ENCODE measurements at regions not wholly inside any gene's neighbourhood (a gene's known extent, or its start where the extent isn't known, plus 50 kb on each side); places are given as distances from the start of the nearest gene placed in this dataset.
A peak's percentile ranks its signal among the peaks of the same experiment; 100 is the strongest.

- DNase-seq (ENCODE audit: low read depth, low spot score), result peak; percentile 42
- H3K9me3 Mint-ChIP-seq, result peaks cover 2% of the 10 kb centered on the region
- H3K36me3 Mint-ChIP-seq (ENCODE audit: low read depth), result no peaks in the 10 kb centered on the region
- no peaks in the 10 kb centered on the region for H3K27me3 Mint-ChIP-seq (ENCODE audit: low read depth)
- peak overlapping the region; percentile 68 for H3K4me3 Mint-ChIP-seq
- peak overlapping the region; percentile 91 for H3K27ac Mint-ChIP-seq (ENCODE audit: unreplicated experiment)
- TF ChIP-seq CTCF (conservative IDR thresholded peaks at IDR 0.05), result peak; percentile 51
- H3K4me1 Mint-ChIP-seq, result peaks cover 55% of the 10 kb centered on the region
These were observed 460.3 kb downstream of the SPRY1 start for GRCh38 chr4:123856689-123857545.

- H3K4me1 Mint-ChIP-seq, result peaks cover 65% of the 10 kb centered on the region
- no peak for TF ChIP-seq CTCF (conservative IDR thresholded peaks at IDR 0.05)
- no peaks in the 10 kb centered on the region for H3K9me3 Mint-ChIP-seq
- H3K4me3 Mint-ChIP-seq, result no peak overlapping the region
- peak overlapping the region; percentile 69 for H3K27ac Mint-ChIP-seq (ENCODE audit: unreplicated experiment)
- H3K27me3 Mint-ChIP-seq (ENCODE audit: low read depth), result no peaks in the 10 kb centered on the region
- DNase-seq (ENCODE audit: low read depth, low spot score), result no peak
- H3K36me3 Mint-ChIP-seq (ENCODE audit: low read depth), result no peaks in the 10 kb centered on the region
These were observed 461.9 kb downstream of the SPRY1 start for GRCh38 chr4:123858465-123858864.

- DNase-seq (ENCODE audit: low read depth, low spot score), result no peak
- peaks cover 3% of the 10 kb centered on the region for H3K36me3 Mint-ChIP-seq (ENCODE audit: low read depth)
- H3K27me3 Mint-ChIP-seq (ENCODE audit: low read depth), result no peaks in the 10 kb centered on the region
- H3K4me3 Mint-ChIP-seq, result no peak overlapping the region
- H3K27ac Mint-ChIP-seq (ENCODE audit: unreplicated experiment), result no peak overlapping the region
- no peaks in the 10 kb centered on the region for H3K9me3 Mint-ChIP-seq
- TF ChIP-seq CTCF (conservative IDR thresholded peaks at IDR 0.05), result no peak
- peaks cover 47% of the 10 kb centered on the region for H3K4me1 Mint-ChIP-seq
These were observed 466.2 kb downstream of the SPRY1 start for GRCh38 chr4:123862812-123863211.

- Mint-ChIP-seq H3K4me3 (no peak overlapping the region), H3K9me3 (no peaks in the 10 kb centered on the region), H3K27ac (ENCODE audit: unreplicated experiment) (no peak overlapping the region), H3K27me3 (ENCODE audit: low read depth) (no peaks in the 10 kb centered on the region), H3K36me3 (ENCODE audit: low read depth) (peaks cover 3% of the 10 kb centered on the region), H3K4me1 (peaks cover 45% of the 10 kb centered on the region)
- TF ChIP-seq CTCF (conservative IDR thresholded peaks at IDR 0.05), result no peak
- no peak for DNase-seq (ENCODE audit: low read depth, low spot score)
These were observed 470.2 kb downstream of the SPRY1 start for GRCh38 chr4:123866796-123867195.

GRCh38 chr4:123867910-123868587 lies 471.5 kb downstream of the SPRY1 start:
- Mint-ChIP-seq H3K36me3 (ENCODE audit: low read depth) (peaks cover 3% of the 10 kb centered on the region), H3K9me3 (no peaks in the 10 kb centered on the region), H3K27ac (ENCODE audit: unreplicated experiment) (no peak overlapping the region), H3K27me3 (ENCODE audit: low read depth) (no peaks in the 10 kb centered on the region), H3K4me3 (no peak overlapping the region), H3K4me1 (peaks cover 46% of the 10 kb centered on the region)
- TF ChIP-seq CTCF (conservative IDR thresholded peaks at IDR 0.05), result no peak
- no peak for DNase-seq (ENCODE audit: low read depth, low spot score)
